Activated T-helper 1 cell treated with Interleukin-2 at 50 U/mL for 16 hours (primary cell): ENCODE measurements at regions not wholly inside any gene's neighbourhood (a gene's known extent, or its start where the extent isn't known, plus 50 kb on each side); places are given as distances from the start of the nearest gene placed in this dataset.

ENCODE experiments used
- DNase-seq: peaks from one replicate; pipeline ENCODE4 v3.0.0-alpha.2; 2020; ENCODE audit warnings: low read depth

DNA sequence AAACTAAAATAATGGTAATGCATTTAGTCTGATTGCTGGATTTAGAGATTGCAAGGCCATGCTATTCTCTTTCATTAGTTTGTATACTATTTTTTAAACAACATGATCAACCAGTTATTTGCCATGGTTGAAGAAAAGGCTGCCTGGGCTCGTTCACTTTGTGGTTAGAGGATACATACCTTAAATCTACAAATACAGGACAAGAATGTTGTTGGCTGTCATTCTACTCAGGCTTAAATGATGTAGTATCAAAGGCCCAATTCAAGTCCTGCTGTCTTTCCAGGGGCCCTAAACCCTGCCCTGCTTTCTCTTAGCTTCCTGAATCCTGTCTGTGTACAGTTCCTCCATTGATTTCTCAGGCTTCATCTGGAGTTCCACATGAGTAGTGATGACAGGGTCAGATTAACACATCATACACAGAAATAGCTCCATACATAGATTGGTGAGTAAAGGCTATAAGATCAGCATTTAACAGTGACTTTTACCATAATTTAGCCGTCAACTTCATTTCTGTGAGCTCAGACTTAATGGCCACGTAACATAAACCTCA lies 114.9 kb upstream of the GPRIN3 start:
- no peak for DNase-seq

DNA sequence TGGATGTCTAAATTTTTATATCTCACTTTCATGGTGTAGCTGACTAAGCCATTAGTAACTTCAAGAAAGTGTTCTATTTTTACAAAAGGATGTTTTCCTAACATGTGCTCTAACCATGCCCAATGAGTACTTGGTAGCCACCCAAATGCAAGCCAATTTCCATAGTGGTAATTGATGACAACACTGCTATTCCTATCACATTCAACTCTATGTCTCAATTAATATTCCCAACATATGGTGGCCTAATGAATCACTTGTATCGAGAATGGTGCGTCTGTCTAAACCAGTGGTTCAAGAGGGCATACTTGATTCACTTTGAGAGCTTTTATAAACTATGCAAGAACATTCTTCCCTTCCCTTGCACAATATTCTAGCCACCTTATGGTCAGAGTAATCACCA lies 112.9 kb upstream of the GPRIN3 start:
- no peak for DNase-seq

DNA sequence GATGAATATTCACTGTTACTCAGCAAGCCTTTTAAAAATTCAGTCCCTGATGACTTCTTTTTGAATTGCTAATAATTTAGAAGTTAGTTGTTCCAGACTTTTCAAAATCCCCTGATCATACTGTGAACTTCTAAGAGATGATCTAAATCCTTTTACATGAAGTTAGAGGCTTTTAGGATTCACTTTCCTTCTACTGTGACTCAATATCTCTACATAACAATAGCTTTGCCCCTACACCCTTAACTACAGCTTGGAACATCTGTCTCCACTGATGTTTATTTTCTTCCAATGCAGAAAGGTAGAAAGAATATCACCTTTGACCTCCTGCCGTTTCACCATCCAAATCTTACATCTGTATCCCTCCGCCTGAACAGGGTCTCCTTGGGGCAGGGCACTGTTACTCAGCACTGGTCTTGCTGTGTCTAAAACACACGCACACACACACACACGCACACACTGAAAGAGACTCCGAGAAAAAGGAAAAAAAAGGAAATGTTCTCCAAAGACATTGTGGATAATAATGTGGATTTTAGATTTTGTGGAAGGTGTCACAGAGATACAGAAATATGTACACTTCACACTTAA lies 111.6 kb upstream of the GPRIN3 start:
- no peak for DNase-seq

DNA sequence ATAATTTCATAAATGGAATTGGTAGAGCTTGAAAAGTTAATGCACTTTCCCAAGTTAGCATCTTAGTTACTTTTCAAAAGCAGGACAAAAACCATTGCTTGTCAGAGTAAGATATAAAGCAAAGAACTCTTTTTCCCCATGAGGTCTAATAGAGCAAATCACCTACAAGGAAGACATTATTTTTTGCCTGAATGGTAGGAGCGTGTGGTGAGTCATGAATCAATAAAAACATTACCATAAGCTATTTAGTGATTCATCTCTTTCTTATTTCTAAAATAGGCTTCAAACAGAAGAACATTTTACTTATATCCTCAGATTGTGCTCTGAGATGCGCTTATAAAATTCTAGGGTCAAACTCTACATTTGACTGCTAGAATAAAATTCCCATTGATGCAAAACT lies 109.4 kb upstream of the GPRIN3 start:
- no peak for DNase-seq

DNA sequence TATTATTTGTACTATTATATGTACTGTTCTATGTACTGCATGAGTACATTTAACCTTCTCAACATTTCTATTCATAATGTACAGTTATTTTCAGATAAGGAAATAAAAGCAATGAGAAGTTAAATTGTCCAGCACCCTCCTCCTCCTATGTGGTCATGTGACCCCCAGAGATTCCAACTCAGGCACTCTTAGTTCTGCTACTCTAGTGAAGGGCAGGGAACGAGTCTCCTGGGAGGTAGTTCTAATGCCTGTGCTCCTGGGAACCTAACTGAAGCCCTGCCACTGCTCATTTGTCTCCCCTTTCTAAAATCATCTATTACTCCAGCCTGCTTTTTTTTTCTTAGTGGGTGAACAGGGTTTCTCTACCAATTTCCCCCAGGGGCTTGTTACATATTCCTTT lies 105.9 kb upstream of the GPRIN3 start:
- no peak for DNase-seq

DNA sequence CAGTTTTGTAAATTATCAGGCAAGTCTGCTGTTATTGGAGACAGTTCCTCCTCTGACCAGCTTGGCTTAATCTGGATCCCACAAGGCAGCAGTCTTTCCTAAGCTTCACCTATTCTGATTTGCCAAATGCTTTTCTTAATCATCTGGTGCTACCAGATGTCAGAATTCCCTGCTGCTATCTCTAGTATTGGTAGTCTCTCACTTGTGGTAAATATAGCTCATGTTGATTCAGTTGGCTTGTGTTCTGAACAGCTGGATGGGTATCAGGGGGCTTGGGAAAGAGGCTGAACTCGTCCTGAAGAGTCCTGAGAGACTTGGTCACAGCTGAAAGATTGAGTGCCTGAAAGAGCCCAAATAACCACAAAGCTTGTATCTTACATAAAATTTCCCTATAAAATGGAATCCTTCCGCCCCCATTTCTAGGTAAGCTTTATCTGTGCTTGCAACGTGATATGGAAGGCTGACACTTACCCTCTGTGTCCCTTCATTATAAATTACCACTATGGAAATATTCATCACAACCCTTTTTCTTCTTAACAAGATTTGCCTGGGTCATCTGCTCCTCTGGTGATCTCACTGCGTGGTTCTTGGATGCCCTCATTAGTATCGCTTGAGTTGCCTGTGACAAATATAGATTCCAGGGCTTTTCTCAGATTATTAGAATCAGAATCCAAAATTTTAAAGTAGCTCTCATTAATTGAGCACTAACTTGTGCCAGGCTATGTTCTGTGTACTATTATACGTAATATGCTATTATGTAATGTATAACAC lies 104.1 kb upstream of the GPRIN3 start:
- no peak for DNase-seq

DNA sequence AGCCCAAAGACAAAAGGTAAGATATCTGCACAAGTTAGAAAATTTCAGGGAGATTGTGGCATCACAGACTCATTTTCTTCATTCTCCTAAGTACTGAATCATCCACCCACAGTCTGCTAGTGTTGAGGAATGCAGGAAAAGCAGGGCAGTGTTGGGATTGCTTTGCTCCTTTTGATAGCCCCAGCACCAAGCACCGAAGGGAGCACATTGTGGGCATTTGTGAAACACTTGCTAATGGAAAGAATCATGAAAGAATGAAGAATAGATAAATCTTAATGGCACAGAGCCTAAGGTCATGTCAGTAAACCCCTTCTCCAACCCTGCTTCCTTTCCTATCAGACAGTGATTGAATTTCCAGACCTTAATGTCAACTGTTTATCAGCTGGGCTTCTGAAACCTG lies 103.1 kb upstream of the GPRIN3 start:
- no peak for DNase-seq

DNA sequence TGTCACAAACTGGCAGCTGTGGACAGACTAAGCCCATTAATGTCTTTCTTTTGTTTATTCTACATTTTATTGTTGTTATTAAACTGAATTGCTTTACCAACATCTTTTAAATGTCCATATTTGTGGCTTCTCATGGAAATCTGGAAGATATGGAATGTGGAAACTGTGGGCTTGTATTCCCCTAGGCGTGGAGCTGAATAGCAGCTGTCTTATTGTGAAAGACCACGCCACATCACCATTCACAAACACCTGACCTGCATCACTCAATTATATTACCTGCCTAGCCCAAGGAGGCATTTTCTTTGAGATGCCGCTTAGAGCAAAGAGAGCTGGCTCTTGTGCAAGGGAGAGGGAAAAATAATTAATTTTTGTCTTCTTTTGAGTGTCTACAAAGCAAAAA lies 96.9 kb upstream of the GPRIN3 start:
- DNase-seq: no peak

DNA sequence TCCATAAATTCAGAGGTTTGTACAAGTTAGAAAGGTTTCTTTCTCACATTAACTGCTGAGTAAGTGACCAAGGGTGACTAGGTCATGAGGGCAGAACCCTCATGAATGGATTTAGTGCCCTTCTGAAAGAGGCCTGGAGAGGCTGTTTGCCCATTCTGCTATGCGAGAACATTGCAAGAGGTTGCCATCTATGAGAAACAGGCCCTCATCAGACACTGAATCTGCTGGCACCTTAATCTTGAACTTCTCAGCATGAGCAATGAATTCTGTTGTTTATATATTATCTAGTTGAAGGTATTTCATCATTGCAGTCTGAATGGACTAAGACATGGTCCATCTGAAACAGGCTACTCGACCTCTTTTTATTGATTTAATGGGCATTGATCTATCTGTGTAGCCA lies 96.2 kb upstream of the GPRIN3 start:
- no peak for DNase-seq

DNA sequence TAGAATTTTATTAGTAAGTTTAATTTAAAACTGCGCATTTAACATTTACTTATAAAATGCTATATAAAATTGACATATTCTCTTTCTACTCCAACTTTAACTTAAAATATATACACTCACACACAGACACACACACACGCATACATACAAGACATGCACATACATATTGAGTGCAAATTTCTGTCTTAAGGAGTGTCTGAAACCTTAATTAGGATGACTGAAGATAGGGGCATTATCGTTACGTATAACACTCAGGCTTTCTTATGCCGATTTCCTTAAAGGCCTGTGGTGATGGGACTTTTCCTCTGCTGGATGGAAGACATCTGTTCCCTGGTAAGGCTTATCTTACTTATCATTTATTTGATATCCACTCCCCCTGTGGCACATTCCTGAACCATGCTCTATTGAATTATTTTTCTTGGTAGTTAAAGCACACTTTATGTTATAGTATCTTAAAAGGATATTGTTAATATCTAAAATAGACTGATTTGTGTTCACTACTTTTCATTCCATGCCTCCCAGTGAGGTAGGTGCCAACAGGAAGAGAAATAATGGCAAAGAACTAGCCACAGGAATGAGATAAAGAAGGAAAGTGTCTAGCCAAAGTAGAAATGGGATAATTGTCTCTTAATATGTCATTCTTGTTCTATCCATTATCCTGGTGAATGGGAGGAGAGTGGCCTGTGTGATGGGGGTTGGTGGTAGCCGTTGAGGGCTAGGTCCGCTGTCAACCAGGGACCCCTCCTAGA lies 92.9 kb upstream of the GPRIN3 start:
- no peak for DNase-seq

DNA sequence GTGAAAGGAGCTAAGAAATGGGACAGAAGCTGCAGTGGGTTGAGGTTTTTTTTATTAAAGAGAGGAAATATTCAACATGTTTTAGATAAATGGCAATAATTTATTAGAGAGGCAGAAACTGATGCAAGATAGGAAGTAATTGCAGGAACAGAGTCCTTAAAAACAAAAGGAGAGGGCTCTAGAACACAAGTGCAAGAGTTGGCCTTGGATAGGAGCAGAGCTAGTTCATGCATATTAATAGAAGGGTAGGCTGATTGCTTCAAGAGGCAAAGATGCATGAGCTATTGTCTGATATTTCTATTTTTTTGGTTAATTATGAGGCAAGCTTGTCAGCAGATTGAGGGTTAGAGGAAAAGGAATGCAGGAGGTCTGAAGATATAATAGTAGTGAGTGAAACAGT lies 91.0 kb upstream of the GPRIN3 start:
- no peak for DNase-seq

DNA sequence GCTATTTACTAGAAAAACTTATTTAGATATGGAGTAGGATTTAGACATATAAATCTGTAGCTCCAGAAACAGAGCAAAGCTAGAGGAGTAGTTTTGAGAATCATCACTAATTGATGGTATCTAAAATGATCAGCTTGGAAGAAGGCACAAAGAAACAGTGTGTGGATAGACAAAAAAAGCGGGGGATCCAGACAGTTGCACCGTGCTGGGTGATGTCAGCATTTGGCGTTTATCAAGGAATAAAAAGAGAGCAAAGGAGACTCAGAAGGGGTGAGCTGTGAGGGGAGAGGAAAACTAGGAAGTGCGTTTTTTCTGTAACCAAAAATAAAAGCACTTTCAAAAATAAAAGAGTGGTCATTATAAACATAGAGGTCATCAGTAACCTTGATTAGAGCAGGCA lies 90.5 kb upstream of the GPRIN3 start:
- DNase-seq: no peak

DNA sequence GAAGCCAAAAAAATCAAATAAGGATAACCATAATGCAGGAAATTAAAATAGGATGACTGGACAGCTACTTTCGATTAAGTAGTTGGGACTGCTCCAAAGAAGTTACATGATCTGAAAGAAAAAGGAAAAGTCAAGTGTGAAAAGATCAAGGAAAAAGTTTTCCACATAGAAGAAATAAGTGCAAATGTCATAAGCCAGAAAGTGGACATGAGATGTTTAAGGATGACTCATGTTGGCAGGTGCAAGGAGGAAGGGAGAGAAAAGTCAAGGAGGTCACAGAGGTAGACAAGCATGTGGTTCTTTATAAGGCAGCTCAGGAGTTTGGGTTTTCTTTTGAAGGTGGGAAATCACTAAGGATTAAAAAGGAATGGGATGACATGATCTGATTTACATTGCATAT lies 89.8 kb upstream of the GPRIN3 start:
- no peak for DNase-seq

DNA sequence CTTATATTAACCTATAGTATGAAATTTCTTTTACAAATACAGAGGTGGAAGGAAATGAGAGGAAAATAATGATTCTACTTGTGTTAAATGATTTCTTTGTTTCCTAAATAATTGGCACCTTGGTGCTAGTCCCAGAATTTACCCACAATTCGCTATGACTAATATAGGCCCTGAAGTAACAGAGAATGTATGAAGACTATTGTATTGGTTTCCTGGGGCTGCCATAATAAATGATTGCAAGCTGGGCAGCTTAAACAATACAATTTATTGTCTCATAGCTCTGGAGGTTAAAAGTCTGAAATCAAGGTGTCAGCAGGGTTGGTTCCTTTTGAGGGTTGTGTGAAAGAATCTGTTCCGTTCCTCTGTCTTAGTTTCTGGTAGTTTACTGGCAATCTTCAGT lies 74.8 kb upstream of the GPRIN3 start:
- DNase-seq: no peak

DNA sequence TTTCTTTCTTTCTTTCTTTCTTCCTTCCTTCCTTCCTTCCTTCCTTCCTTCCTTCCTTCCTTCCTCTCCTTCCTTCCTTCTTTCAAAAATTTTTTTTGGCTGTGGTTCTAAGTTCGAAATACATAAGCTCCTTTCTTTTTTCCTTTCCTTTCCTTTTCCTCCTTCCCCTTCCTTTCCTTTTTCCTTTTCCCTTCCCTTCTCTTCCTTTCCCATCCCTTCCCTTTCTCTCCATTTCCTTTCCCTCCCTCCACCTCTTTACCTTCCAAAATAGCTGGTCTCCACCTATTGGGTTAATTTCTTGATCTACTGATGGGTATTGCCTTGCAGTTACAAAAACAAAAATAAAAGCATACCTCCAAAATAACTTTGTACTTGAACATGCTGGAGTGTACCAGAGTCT lies 73.4 kb upstream of the GPRIN3 start:
- no peak for DNase-seq

DNA sequence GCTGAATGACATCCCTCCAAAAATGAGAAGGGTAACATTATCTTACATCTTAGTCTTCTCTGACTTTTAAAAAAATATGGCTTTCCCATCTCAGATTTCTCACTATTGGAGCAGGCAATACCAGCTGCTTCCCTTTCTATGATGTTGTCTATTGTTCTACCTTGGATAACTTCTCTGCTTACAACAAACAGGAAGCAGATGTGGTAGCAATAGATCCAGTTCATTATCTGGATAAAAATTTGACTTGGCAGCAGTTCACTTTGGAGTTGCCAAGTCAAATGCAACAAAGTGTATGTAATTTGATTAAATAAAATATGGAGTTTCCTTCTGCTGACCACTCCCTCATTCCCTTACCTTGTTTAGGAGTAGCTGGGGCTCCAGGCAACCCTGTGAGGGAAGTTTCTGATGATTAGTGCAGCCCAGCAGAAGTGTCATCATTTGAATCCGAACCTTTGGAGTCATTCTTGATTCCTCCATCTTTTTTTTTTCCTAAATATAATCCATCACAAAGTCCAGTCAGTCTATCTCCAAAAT lies 72.0 kb upstream of the GPRIN3 start:
- DNase-seq: no peak

DNA sequence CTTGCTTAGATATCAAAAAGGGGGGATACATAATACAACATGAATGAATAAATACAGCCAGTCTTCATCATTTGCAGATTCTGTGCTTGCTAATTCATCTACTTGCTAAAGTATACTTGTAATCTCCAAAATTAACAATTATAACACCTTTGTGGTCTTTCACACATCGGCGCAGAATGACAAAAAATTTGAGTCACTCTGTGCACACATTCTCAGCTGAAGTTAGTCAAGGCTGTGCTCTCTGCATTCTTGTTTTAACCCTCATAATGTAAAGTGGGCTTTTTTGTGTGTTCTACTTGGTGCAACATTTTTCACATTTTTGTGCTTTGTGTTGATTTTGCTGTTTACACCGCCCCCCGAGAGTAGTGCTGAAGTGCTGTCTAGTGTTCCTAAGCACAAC lies 65.8 kb upstream of the GPRIN3 start:
- DNase-seq: no peak

DNA sequence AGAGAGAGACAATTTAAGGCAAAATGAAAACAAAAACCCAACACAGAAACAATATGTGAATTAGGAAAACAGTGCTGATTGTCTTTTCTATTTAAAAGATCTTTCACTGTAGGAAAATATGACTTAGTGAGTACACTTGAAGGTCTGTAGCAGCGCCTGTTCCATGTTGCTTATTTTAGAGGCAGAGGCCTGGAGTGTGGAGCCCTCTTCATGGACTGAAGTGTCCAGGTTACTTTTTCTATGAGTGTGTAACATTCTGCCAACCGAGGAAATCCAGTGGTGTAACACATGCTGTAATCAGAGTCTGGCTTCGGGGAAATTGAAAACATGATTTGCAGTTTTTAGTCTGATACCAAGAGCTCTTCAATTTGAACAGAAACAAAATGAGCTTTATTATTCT lies 64.0 kb upstream of the GPRIN3 start:
- DNase-seq: no peak

DNA sequence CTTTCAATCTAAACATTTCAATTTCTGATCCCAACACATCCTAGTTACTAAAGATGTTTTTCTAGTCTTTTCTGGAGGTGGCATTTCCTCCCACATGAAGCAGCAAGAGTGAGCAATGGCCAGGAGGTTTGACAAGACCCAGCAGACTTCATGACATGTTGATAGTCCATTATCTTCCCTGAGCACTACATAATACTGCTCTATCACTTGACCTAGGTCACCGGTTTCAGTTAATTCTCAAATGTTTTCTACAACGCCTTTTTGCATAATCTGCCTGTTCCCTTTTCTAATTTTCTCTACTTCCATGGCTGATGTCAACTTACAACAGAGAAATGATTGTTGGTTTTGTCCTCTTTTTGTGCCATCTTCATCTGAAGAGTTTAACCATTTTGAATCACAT lies 62.0 kb upstream of the GPRIN3 start:
- no peak for DNase-seq

DNA sequence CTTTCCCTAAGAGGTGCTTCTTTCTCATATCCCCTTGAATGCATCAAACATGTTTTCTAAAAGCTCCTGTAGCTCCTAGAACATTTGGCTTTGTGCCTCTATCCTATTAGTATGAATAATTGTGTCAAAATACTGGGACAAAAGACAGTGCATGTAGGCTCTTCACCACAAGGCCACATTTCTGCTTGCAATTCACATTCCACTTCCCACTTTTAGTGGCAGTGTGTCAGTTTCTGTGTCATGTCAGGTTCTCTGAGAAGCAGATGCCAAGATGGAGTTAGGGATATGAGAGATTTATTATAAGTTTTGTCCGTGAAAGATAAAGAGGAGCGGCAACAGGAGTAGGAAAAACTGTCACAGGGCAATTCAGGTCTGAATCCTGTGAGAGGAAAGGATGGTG lies 61.3 kb upstream of the GPRIN3 start:
- no peak for DNase-seq

DNA sequence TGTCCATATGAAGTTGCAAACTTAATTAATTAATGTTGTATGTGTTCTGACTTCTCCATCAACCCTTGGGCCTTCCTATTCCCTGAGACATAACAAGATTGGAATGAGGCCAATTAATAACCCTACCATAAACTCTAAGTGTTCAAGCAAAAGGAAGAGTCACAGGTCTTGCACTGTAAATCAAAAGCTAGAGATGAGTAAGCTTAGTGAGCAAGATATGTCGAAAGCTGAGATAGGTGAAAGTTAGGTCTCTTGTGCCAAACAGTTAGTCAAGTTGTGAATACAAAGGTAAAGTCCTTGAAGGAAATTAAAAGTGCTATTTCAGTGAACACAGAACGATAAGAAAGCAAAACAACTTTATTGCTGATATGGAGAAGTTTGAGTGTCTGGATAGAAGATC lies 58.2 kb upstream of the GPRIN3 start:
- no peak for DNase-seq

DNA sequence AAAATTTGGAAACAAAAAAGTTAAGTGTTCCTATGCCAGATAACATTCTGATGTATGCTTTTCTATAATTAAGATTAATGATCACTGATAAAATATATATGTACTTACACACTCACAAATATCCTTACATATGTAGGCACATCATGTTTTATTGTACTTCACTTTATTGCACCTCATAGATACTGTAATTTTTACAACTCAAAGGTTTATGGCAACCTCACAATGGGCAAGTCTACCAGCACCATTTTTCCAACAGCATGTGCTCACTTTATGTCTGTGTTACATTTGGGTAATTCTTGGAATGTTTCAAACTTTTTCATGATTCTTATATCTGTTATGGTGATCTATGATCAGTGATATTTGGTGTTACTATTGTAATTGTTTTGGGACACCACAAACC lies 57.8 kb upstream of the GPRIN3 start:
- DNase-seq: no peak

DNA sequence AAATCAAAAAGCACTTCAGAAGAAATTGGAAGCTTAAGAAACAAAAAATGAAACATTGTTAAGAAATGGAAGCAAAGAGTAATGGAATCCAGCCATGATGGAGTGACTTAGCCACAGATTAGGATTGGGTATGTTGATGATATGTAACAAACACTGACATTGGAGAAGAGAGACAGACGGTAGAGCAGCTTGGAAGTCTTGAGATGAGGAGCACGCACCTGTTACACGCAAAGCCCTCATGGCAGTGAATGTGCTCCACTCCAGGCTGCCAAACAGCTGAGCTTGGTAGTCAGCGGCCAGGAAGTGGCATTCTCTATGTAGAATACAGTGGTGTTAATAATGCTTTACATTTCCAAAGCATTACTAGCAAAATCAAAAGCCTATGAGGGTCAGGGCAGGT lies 56.9 kb upstream of the GPRIN3 start:
- DNase-seq: no peak
